GM18505 (cell line): ENCODE measurements at regions not wholly inside any gene's neighbourhood (a gene's known extent, or its start where the extent isn't known, plus 50 kb on each side); places are given as distances from the start of the nearest gene placed in this dataset.

Source experiments
- ATAC-seq: cut with Tn5 transposase; IDR thresholded peaks from one replicate; pipeline ENCODE4 v1.9.1; 2021; ENCODE audit not compliant: unreplicated experiment
- POLR2A ChIP-seq: IDR thresholded peaks from 4 replicates; pipeline ENCODE4 v1.6.1; 2011; ENCODE audit warnings: borderline replicate concordance; ENCODE audit not compliant: insufficient read depth, insufficient read length; ENCODE audit errors: extremely low read depth

DNA sequence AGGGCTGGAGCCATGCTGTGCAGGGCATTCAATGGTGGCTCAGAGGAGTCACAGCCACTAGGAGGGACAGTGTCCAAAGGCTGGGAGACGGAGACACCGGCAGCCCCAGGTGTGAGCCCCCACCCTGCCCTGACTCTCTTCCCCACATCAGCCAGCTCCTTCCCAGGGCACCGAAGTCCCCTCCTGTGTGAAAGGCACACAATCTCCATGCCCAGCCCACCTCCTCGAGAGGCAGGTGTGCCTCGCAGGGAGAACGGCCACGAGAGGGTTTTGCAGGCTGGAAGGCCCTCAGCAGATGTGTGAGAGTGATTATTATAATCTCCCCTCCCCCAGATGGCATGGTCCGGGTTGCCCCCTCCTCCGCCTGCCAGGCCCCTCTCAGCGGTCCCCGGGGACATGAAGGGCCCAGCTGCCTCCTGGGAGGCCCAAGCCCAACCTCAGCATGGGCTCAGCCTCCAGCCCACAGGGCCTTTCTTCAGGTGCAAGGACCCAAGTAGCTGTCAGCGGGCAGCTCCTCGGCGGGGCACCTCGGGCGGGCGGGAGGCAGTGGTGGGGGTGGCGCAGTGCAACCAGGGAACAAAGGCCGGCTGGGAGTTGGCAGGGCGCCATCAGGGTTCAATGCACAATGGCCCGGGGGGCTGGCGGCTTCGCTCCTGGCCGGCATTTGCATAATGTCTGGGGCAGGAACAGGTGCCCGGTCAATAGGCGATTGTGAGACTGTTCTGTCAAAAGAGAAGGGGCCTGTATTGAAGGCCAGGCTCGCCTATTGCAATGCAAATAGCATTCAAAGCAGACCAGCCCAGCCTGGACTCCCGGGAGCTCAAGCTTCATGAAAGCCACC lies 155.3 kb upstream of the ZMIZ1 start:
- TF ChIP-seq POLR2A: no peak
- ATAC-seq: no peak

DNA sequence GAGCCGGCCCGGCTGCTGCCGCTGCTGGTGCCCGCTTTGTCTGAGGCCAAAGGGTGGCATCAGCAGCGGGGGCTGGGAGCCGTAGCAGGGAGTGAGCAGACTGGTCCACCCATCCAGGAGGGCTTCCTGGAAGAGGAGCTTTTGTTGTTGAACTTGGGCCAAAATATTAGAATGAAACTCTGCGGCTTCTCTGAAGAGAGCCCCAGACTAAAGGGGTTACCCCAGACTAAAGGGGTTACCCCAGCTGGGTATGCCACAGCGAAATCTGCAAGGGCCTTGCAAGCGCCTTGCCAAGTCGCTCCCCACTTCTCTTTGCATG lies 154.7 kb upstream of the ZMIZ1 start:
- ATAC-seq: no peak

DNA sequence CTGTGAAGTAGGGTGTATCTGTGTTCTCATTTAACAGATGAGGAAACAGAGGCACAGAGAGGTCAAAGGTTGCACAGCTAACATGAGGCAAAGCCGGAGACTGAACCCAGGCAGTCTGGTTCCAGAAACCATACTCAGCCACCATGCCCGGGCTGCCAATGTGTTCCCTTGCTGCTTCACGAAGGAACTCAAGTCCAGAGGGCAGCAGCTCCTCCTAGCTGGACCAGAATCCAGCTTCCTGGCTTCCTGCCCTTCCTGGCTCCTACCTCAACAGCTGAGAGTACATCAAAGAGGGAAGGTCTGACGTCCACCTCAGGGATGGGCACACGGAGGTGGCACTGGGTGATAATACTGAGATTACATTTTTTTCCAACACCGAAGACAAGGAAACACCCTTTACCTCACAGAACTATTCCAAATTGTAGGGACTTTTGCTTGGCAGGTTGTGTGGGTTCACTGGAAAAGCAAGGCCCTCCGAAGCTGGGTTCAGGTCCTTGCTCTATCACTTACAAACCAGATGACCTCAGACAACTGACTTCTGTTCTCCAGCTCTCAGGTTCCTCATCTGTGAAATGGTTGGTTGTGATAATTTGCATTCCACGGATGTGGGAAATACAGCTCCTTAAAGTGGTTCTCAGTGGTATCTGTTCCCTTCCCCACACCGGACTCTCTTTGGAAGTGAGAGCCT lies 154.1 kb upstream of the ZMIZ1 start:
- ATAC-seq: no peak
- TF ChIP-seq POLR2A: no peak

More for the DNA sequence above, 154.7 kb upstream of the ZMIZ1 start:
- TF ChIP-seq POLR2A: no peak

DNA sequence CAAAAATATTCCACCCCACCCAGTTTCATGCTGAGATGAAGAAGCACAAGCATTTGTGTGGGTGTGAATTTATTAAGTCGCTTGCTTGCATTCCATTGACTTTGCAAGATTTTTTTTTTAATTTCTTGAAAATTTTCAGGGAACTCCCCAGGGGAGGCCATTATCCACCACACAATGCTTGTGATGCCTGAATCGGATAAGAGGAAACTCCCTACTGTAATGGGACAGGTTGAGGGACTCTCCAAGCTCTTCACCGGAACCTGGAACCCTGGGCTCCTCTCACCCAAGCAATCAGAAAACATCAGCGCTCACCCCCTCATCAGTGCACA lies 153.6 kb upstream of the ZMIZ1 start:
- TF ChIP-seq POLR2A: no peak
- no peak for ATAC-seq

DNA sequence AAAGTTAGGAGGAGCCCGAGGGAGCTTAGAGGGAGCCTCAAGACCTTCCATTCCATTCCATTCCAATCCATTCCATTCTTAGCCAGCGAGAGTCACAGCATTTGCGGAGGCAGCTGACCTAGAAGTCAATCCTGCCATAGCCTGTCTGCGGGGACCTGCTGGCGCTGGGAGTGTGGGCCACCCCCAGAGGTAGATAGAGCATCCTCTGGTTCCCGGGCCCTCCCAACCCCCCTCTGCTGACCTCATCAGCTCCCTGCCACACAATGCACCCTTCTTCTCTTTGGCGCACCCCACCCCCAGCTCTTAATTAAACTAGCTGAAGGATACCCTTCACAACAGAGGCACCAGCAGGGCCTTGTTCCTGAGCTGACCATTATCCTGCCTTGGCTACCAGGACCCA lies 152.5 kb upstream of the ZMIZ1 start:
- ATAC-seq: no peak
- TF ChIP-seq POLR2A: no peak

DNA sequence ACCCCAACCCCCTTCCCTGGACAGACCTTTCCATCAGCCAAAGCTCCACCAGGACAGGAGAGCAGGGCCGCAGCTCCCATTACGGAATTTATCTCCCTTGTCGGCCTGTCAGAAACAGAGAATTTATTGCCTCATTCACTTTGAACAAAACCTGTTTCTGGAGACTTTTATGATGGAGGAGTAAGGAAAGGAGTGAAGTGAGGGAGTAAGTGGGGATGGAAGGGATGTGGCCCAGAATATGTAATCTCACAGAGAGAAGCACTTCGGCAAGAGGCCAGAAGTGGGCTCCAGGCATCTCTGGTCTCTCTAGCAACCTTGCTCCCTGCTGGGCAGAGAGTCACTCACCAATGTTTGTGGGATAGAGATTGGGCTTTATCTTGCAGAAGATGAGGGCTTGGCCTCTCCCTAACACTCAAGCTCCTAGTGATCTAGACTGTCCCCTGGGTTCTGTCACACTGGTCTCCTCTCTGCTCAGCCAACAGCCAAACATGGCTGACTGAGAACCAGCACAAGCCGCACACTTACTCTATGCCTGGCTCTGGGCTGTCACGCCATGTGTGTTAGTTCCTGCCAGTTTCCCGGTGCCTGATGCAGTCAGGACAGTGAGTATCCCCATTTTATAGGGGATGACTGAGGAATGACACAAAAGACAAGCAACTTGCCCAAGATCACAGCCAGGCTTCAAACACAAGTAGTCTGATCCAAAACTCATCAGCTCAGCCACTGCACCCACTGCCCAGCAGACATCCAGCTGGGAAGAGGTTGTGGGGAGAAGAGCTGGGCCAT lies 149.4 kb upstream of the ZMIZ1 start:
- ATAC-seq: no peak
- no peak for TF ChIP-seq POLR2A

DNA sequence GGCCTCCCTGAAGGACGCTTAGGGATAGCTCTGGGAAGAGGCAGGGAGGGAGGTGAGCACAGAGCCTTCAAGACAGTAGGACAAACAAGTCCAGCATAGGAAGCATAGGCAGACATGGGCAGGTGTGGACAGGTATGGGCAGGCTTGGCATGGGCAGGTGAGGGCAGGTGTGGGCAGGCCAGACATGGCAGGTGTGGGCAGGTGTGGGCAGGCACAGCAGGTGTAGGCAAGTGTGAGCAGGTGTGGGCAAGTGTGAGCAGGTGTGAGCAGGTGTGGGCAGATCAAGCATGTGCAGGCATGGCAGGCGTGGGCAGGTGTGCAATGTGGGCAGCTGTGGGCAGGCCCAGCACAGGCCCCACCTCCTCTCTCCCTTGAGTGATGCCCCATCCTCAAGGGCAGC lies 148.8 kb upstream of the ZMIZ1 start:
- TF ChIP-seq POLR2A: no peak
- ATAC-seq: no peak

DNA sequence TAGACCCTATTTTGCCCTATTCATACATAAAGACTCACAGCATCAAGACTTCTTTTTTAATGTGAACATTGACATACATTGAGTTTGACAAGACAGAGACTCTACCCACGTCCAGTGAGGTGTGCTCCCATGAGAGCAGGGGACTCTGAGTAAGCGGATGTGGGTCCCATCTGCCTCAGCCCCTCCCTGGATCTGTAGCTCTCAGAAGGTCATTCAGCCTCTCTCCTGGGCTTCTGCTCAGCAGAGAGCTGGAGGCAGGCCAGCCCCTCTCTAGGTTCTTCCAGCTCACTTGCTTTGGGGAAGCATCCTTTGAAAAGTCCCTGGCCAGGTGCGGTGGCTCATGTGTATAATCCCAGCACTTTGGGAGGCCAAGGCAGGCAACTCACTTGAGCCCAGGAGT lies 146.9 kb upstream of the ZMIZ1 start:
- no peak for TF ChIP-seq POLR2A
- ATAC-seq: no peak

DNA sequence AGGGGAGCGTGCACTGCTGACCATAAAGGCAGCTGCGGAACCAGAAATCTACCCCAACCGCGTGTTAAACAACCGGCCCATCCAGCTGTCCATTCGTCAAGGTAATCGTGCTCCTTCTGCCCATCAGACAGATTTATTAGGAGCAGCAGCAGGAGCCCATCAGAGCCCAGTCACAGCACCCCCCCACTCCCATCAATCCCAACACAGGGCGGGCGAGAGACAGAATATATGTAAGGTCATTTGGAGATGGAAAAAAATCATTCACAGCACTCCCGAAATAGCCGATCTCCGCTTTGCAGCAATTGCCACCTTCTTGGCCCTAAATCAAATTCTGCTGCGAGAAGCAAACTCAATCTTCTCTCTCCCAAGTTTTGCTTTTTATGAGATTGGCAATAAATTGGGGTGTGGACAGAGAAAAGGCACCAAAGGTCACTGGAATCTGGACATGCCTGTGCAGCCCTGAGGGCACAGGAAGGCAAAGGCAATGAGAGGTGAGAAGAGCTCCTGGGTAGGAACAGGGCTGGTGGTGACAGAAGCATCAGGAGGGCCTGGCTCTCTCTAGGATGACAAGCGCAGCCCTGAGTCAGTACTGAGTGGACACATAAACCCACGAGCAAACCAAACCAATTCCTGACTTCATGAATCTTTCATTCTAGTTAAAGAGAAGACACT lies 145.0 kb upstream of the ZMIZ1 start:
- ATAC-seq: no peak
- no peak for TF ChIP-seq POLR2A

DNA sequence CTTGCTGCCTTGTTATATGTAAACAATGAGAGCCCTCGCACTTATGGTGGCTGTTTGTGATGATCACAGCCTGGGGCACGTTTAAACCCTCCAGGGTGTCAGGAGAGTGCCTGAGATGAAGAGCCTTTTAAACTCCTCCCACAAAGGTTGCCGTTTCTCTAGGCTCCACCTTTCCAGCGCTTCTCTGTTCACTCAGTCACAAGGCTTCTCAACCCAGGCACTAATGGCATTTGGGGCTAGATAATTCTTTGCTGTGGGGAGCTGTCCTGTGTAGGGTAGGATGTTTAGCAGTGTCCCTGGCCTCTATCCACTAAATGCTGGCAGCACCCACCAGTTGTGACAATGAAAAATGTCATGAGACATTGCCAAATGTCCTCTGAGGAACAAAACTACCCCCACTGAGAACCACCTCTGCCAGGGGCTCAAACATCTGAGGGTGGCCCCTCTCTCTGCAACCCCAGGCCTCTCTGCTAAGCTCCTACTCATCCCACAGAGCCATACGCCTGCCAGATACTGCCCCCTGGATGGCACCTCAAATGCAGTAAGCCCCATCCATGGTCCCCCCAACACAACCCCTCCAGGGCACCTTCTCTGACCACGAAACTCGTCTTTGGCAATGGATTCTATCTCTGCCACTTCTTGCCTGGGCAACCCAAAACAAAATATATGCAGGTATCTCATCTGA lies 144.3 kb upstream of the ZMIZ1 start:
- ATAC-seq: no peak

DNA sequence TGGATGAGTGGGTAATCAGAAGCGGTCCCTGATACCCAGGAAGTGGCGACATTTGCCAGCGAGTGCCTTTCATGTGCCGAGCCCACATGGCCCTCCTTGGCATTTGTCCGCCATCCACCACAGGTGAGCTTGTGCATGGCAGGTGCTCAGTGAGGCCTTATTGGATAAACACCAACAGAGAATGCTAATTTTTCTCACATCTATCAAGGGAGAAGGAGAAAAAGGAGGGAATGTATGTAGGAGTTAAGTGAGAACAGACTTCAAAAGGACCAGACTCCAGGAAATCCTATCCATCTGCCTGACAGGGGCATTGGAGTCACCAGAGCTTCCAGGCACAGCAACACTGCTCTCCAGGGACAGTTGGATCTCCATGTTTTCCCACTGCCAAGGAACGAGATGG lies 143.5 kb upstream of the ZMIZ1 start:
- no peak for TF ChIP-seq POLR2A
- no peak for ATAC-seq

More for the DNA sequence above, 144.3 kb upstream of the ZMIZ1 start:
- TF ChIP-seq POLR2A: no peak

DNA sequence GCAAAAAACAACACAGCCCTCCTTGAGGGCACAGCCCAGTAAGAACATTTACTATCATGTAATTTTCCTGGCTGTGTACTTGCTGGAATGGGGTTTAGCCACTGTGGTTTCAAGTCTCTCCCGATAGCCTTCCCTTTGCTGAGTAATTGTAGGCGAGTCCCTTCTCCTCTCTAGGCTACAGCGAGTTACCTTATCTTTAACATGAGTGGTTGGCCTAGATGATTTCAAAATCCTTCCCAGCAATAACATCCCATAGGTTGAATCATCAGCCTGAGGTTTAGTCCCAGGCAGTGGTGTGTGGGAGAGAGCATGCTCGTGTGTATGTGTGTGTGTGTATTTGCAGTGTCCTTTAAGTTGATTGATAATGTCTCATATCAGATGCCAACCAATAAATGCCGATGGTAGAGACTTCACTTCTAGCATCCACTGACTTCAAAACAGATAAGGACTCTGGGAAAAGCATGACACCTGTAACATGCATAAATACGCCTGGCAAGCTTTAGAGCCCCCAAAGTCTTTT lies 142.9 kb upstream of the ZMIZ1 start:
- TF ChIP-seq POLR2A: no peak
- no peak for ATAC-seq

DNA sequence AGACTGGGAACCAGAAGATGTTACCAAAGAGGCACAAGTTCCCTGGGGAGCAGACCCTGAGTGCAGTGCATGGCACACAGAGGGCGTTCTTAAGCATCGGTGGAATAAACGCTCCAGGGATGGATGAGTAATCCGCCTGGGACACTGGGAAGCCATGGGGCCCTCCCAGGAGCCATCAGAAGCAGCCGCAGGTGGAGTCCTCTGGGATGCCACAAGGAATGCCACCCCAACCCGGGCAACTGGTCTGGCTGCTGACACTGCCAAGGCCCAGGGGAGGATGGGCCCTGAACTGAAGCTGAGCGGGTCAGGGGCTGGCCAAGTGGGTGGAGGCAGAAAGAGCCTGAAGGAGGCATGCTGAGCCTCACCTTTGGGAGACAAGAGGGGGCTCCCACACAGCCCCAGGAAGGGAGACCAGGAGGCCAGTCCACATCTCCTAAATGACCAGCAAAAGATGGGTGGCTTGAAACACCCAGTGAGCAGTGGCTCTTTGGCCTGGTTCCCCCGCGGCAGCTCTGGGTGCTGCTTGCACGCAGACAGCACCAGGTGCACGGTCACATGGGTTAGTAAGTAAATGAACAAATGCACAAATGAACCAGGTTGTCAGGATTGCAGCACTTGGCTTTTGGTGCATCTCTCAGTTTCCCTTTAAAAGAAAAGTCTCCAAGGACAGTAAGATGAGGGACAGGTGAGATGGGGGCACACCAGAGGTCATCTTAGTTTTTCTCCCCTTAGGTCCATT lies 141.3 kb upstream of the ZMIZ1 start:
- TF ChIP-seq POLR2A: no peak
- ATAC-seq: no peak

DNA sequence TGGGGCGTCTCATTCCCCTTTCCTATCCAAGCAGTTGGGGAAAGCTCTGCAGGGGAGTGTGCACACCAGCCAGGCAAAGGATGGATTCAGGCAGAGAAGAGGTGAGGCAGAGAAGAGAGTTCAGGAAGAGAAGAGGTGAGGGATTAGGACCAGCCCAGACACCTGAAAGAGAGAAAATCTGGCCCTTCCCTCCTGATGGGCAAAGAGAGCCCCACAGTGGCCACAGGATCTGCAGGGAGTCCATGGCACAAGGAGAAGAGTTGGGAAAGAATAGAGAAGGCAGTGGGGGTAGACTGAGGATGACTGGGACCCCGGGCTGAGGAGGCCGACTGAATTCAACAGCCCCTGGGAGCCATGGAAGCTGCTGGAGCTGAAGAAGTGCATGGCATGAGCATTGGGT lies 140.4 kb upstream of the ZMIZ1 start:
- ATAC-seq: no peak
- no peak for TF ChIP-seq POLR2A
